GM18858 (cell line): ENCODE measurements at regions not wholly inside any gene's neighbourhood (a gene's known extent, or its start where the extent isn't known, plus 50 kb on each side); places are given as distances from the start of the nearest gene placed in this dataset.

Source experiments
- ATAC-seq: cut with Tn5 transposase; IDR thresholded peaks from one replicate; pipeline ENCODE4 v1.9.1; 2021; ENCODE audit not compliant: unreplicated experiment

- ATAC-seq = no peak
Observed at GRCh38 chr5:68648944-68649857, 433.6 kb downstream of the PIK3R1 start.

DNA sequence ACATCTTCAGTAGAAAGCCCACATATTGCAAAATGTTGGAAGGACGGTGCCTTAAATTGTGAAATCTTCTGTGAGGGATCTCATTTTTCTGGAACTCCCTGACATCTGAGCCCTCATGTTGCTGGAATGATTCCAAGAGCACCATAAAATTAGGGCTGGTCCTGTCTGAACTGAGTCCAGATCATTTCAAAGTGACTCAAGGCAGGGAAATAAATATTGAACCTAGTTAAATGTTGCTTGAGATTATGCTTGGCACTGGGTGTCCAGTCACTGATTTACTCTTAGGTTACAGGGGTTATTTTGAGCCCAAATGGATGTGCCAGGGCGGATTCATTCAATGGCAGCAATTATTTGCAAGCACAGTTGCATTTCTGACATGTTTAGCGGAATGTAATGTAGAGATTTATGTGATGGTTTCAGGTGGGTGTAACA, 437.0 kb downstream of the PIK3R1 start:
- no peak for ATAC-seq

DNA sequence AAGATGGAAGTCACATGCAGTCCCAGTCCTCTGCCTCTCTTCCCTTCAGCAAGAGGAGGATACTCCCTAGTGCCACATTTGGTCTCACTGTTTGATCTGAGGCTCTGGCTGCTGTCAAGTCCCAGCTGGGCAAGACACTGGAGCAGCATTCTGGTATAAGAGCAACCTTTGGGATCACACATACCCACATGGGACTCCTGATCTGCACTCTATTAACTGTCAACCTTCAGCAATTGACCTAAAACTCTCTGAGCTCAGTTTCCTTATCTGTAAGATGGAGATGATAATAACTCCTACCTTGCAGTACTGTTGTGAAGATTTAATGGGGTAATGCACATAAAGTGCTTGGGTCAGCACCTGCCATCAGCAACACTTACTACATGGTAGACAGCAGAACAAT, 437.9 kb downstream of the PIK3R1 start:
- no peak for ATAC-seq

DNA sequence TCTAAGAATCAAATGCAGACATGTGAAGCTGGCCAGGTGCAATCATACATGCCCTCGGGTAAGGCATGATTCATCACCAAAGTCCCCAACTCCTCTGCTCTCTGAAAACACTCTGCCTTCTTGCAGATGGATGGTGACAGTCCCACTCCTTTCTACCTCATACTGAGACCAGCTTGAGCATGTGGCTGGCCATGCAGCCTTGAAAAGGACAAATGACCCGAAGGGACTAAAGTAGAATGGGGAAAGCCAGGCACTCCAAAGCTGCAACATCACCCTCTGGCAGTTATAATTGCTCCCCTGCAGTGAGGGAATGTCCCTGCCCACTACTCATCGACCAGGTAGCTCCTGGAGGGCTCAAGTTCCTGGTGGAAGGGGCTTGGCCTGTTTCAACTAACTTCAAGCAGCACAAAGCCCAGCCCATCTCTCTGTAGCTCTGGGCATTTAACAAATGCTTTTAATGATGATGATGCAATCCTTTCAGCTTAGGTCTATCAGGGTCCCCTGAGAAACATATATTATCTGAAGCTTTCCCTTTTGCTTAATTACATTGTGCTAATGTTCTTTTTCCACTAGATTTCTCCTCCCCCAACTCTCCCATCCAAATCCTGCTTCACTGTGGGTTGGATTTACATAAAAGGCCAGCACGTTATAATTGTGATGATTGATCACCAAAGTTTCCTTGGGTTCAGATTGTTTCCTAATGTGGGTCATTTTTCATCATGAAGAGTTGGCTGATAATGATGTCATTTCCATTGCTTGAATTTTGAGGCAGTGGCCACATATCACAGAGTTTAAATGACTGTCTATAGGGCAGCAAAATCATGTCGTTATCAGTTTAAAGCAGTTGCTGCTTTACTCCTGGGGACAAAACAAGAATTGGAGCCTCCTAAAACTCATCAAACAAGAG, 436.5 kb upstream of the SLC30A5 start:
- no peak for ATAC-seq

DNA sequence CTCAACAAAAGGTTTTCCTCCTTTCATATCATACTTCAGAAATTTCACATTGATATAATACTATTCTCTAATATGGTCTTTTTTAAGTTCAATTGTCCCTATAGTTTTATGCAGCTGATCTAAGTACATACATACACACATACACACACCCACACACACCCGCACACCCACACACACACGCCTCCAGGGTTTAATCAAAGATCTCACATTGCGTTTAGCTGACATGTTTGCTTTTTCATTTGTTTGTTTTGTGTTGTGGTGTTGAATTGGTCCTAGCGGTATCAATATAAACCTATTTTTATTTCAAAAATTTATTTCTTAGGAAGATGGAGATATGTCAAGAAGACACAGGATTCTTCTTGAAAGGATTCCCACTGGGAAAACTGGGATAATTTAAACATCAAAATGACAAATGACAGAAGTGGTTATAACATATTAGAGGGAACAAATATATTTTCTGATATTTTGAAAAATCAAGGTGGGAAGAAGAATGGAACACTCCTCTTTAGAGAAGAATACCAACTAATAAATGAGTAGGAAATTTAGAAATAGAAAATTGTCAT, 434.9 kb upstream of the SLC30A5 start:
- ATAC-seq = no peak

- ATAC-seq = no peak
Observed at GRCh38 chr5:68659881-68660280, 433.9 kb upstream of the SLC30A5 start.

DNA sequence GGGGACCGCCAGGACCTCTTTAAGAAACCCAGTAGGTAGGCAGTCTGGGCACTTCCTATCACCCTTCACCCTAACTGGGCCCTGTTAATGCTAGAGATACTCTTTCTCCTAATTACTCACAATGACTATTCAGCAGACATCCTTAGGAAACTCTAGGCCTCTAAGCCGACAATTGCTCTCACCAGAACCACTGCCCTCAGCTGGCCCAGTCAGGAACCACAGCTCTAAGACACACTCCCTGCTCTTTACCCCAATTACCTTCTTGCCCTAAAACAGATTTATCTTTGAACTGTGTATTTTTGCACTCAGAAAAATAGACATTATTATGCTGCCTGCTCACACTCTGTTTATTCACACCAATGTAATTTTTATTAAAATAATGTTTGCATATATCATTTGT, 432.6 kb upstream of the SLC30A5 start:
- ATAC-seq = peak; percentile 46

DNA sequence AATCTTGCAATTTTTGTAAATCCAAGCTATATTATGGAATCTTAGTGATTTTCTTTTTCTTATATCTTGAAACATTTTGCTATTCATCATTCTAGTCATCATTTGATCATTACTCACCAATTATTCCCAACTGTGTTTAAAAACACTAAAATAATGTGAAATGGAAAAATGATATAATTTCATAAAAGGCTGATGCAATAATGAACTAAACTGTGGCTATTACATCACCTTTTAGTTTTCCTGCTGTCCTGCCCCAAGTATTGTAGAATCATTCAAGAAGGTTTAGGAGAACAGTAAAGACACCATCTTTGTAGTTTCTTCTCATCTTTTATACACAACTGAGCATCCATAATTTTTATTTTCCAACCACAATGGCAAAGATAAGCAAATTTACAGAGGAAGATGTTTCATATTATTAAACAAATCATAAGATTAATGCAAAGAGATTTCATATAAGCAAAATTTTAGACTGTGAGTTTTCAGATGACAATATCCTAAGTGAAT, 431.0 kb upstream of the SLC30A5 start:
- ATAC-seq = no peak

DNA sequence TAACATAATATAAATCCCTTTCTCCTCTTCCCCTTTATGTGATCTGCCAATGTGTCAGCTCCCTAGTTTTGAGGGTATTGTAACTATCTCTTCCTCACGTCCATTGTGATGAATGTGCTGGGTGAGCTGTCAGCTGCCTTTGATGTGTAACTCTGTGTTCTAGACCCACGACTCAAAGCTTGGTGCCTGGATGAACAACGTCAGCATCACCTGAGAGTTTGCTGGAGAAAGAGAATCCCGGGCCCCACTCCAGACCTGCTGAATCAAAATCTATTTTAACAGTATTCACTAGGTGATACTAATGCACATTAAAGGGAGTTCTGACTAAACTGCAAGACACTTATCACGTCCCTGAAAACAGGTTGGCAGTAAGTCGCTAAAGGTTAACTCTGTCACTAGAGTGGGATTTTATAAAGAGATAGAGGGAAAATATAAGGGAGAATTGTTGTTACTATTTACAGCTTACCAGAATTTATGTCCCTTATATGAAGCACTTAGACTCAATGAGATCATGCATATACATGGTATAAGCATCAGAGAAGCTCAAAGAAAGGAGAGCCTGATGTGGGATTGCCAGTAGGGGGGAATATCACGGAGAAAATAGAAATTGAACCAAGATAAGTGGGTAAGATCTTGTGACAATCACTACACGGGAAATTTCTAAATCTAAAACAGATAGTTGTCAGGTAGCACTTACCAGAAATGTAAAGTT, 423.8 kb upstream of the SLC30A5 start:
- ATAC-seq = no peak

DNA sequence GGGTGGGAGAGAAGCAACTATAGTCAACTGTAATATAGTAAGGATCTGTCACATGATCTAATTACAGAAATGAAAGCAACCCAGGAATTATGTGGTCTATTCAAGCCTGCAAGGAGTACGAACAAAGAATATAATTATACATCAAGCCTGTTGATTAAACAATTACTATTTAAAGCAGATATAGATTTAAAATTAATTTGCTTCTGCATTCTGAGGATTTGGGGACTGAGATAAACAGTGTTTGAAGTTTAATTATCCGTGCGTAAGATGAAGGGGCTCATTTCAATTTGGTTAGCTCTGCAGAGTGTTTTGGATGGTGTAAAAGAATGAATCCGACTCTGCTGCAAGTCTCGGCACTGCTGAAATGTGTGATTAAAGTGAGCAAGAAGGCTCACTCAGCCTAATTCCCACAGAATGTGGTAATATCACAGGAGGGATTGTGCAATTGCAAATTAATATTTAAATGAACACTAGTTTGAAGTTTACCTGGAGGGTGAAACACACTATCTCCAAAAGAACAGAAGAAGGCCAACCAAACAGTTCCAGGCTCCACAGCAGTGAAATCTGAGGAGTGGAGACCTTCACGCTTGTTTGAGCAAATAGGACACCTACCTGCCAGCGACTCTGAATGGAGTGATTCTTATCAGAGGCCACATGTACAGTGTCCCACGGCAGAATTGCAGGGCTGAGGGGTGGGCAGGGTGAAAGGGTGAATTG, 420.6 kb upstream of the SLC30A5 start:
- ATAC-seq = no peak

DNA sequence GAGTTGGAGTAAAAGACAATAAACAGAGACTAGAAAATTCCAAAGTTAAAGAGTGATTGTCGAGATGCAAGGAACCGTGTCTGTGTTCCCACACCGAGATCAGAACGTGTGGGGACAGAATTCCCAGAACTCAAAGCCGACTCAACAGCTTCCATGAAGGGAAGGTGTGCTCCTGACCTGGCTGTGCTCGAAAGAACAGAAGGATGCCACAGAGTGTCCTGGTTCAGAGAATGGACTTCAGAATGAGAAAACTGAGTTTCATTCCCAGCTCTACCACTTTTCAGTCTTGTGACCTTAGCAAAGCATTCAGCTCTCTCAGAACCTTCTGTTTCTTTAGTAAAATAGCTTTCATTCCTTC, 420.0 kb upstream of the SLC30A5 start:
- no peak for ATAC-seq

- no peak for ATAC-seq
Observed at GRCh38 chr5:68679041-68679440, 414.8 kb upstream of the SLC30A5 start.

DNA sequence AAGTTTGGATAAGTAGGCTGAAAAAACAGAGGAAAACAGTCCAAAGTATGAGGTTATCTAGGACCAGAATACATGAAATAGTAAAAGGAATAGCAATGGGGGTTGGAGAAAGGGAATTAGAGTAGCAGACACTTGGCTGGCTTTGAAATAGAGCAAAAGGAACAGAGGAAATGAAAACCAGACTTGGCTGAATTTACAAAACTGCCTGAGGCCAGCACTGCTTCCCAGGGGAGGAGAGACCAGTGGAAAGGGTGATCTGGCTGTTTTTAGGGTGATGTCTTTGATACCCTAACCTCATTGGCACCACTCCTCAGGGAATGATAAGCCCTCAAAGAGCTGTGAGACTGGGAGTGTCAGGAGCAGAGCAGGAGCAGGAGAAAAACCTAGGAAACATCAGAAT, 413.4 kb upstream of the SLC30A5 start:
- ATAC-seq = no peak

DNA sequence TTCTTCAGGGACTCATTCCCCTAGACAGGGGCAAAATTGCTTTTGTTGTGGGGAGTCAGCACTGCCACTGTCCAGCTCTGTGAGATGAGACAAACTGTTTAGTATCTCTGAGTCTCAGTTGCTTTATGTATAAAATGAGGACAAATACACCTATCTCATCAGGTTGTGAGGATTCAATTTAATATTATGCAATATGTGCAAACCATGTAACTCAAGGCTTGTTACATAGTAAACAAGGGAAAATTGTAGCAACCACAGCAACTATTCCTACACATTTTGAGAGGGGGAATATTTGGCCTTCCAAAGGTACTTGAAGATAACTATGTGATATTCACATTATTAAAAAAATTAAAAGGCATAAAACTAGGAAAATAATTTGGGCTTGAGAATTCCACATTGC, 411.9 kb upstream of the SLC30A5 start:
- no peak for ATAC-seq

DNA sequence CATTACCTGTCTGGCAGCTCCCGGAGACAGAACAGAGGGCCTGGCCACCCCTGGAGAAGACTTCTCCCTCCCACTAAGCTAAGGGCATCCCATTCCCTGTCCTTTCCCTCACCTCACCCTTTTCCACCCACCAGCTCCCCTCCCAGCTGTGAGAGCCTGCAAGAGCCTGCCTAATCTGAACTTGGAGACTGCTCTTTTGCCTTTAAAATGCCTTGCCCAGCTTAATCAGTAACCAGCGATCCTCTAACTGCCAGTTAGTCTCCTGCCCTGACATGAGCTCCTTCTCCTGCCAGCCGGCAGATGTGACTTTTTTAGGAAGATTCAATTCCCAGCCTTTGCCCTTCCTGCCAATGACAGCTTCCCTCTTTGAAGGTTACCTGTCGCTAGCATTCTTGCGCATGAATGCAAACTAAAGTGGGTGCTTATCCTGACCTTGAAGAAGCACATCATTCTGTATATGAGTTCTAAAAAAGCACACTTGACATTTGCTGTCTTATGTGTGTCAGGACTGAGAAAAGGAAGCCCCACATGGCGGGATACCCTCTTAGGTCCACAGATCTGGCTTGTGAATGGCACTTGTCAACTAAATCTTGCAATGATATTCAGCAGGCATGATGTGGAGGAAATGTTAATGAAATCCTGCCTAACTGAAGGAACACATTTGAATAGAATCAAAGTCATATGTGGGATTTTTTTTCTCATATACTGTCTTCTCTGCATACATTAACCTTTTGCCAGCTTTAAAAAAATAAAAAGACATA, 411.2 kb upstream of the SLC30A5 start:
- no peak for ATAC-seq

DNA sequence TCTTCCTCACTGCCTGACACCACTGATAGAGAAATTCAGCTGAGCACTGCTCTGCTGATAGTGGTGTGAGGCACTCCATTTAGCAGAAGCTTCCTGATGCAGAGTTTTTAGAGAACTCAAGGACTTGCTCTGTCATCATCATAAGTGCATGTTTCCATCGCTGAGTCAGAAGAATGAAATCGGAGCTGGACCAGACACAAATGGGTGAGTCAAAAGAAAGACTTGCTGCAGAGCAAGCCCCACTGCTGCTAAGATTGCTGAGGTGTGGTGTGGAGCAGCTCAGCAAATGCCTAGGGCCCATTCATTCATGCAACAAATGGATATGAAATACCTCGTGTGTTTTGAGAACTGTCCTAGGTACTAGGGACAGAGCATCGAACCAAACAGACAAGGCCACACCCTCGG, 410.2 kb upstream of the SLC30A5 start:
- ATAC-seq = no peak

GRCh38 chr5:68685863-68686262, 408.0 kb upstream of the SLC30A5 start:
- no peak for ATAC-seq

DNA sequence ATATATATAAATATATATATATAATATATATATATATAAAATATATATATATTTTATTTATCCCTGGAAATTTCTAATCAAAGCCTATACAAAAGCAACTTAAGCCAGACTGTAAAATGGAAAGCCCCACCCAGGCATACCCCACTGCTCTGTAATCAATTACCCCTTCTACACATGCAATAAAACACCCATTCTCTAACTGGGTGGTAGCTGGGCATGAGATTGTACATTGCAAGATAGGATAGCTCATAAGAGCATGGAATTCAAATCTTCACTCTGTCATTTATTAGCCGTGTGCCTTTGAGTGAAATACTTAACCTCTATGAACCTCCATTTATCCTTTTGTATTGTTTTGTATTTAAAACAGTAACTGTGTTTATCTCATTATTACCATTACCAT, 405.3 kb upstream of the SLC30A5 start:
- ATAC-seq = no peak

DNA sequence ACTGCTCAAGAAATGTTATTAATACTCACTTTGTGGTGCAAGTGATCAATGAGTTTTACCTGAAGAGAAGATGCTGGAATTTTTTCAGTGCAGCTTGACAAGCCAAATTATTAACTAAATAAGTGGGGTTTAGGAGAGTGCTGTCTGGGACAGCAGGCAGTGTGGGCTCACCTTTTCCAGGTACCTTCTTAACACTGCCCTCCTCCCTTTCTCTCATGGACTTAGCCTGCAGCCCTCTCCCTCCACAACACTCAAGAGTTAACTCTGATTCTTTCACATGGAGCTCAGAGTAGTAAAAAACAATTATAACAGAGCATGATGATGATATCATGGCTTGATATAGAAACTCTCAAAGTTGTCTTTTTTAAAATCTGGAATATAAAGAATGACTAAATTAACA, 404.8 kb upstream of the SLC30A5 start:
- no peak for ATAC-seq
